Vagina (tissue), 2 donors: ENCODE measurements at regions not wholly inside any gene's neighbourhood (a gene's known extent, or its start where the extent isn't known, plus 50 kb on each side); places are given as distances from the start of the nearest gene placed in this dataset.

Experiments used
- POLR2A ChIP-seq, 2 donors: fragments of 450-650 bp; IDR thresholded peaks; one replicate each; pipeline ENCODE4 v1.6.1; 2017; ENCODE audit warnings: antibody characterized with exemption in 2 of 2, mild to moderate bottlenecking in 2 of 2, moderate library complexity in 2 of 2
- POLR2AphosphoS5 ChIP-seq, 2 donors: sonication (generic); formaldehyde crosslinking; IDR thresholded peaks; one replicate each; pipeline ENCODE4 v1.9.0; 2017; ENCODE audit warnings: antibody characterized with exemption in 2 of 2, mild to moderate bottlenecking in 2 of 2, low read depth in 1 of 2; ENCODE audit not compliant: insufficient read depth in 1 of 2
- TF ChIP-seq, protein P1 (sequence below), 3 experiments: fragments of 450-650 bp in 2 of 3; fragments of 200-600 bp in 1 of 3; sonication (generic) in 1 of 3; IDR thresholded peaks; one replicate each; pipeline ENCODE4 v1.5.1; 2017 to 2019; ENCODE audit warnings: antibody characterized with exemption in 3 of 3, mild to moderate bottlenecking in 2 of 3, moderate library complexity in 2 of 3

DNA sequence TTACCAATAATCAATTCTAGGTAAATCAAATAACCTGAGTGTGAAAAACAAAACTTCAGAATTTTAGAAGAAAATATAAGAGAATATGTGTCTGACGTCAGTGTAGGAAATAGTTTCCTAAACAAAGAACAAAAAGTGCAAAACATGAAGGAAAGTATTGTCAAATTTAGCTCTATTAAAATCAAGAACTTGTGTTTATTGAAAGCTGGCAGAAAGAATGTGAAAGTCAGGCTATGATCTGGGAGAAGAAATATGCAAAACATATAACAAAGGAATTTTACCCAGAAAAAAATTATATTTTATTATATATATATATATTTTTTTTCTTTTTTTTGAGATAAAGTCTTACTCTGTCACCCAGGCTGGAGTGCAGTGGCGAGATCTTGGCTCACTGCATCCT, 129.1 kb upstream of the ANKRD28 start:
- TF ChIP-seq POLR2A (IDR thresholded peaks at IDR 0.05) (no peak), POLR2AphosphoS5 (IDR thresholded peaks at IDR 0.05; ENCODE audit: insufficient read depth in 1 of 2, low read depth in 1 of 2) (no peak)
- TF ChIP-seq, protein P1, sequence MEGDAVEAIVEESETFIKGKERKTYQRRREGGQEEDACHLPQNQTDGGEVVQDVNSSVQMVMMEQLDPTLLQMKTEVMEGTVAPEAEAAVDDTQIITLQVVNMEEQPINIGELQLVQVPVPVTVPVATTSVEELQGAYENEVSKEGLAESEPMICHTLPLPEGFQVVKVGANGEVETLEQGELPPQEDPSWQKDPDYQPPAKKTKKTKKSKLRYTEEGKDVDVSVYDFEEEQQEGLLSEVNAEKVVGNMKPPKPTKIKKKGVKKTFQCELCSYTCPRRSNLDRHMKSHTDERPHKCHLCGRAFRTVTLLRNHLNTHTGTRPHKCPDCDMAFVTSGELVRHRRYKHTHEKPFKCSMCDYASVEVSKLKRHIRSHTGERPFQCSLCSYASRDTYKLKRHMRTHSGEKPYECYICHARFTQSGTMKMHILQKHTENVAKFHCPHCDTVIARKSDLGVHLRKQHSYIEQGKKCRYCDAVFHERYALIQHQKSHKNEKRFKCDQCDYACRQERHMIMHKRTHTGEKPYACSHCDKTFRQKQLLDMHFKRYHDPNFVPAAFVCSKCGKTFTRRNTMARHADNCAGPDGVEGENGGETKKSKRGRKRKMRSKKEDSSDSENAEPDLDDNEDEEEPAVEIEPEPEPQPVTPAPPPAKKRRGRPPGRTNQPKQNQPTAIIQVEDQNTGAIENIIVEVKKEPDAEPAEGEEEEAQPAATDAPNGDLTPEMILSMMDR (IDR thresholded peaks at IDR 0.05), result no peak
